ENCODE measurements at regions not wholly inside any gene's neighbourhood (a gene's known extent, or its start where the extent isn't known, plus 50 kb on each side); places are given as distances from the start of the nearest gene placed in this dataset.

- no peak for TF ChIP-seq ZNF592 (IDR thresholded peaks at IDR 0.05)
Observed at GRCh38 chrX:68995386-68995779, 166.6 kb downstream of the EFNB1 start (continued).

GRCh38 chrX:68994891-68995255 lies 166.1 kb downstream of the EFNB1 start:
- Histone ChIP-seq H3K27ac (ENCODE audit: control insufficient read depth, insufficient read depth) (no peak overlapping the region), H3K4me3 (no peak overlapping the region), H3K79me2 (ENCODE audit: control insufficient read depth, insufficient read depth, low read length) (no peaks in the 10 kb centered on the region), H3K9ac (ENCODE audit: control insufficient read depth, insufficient read depth, low read length) (no peak overlapping the region), H4K20me1 (ENCODE audit: control insufficient read depth, insufficient read depth) (no peaks in the 10 kb centered on the region), H2AFZ (ENCODE audit: control insufficient read depth, low read depth, low read length) (no peak overlapping the region), H3K36me3 (ENCODE audit: control insufficient read depth in 2 of 2, insufficient read depth in 2 of 2, low read length in 1 of 2) (no peaks in the 10 kb centered on the region), H3K9me3 (replicated peaks; ENCODE audit: control insufficient read depth, insufficient read depth, low read length) (no peaks in the 10 kb centered on the region), H3K4me2 (ENCODE audit: control insufficient read depth, insufficient read depth) (no peak overlapping the region), H3K4me1 (ENCODE audit: control insufficient read depth, insufficient read depth, low read length) (no peaks in the 10 kb centered on the region), H3K27me3 (replicated peaks in 1 of 2; ENCODE audit: control insufficient read depth in 2 of 2, insufficient read depth in 2 of 2, low read length in 1 of 2) (no peaks in the 10 kb centered on the region; a peak in 3 of 4 replicates)
- 77% methylated on average over 2 of the region's 2 CpGs for WGBS (ENCODE audit: insufficient coverage, insufficient replicate concordance, low lambda C conversion rate, missing lambda C conversion rate)
- in situ Hi-C loops (cut with MboI): no loop called here
- ATAC-seq (no peak), DNase-seq (ENCODE audit: low read depth, low spot score) (no peak), FAIRE-seq (no peak)
- ChIA-PET SMC1A (ENCODE audit: uncharacterized antibody, unreplicated experiment) (no interaction called here), POLR2A (no interaction called here), RAD21 (ENCODE audit: unreplicated experiment) (no interaction called here), CTCF (no interaction called here)
- BruUV-seq (replicated peaks): no TSS peak
- no peak for TF ChIP-seq PKNOX1 (IDR thresholded peaks at IDR 0.05)
- no peak for TF ChIP-seq GABPA (IDR thresholded peaks at IDR 0.05; ENCODE audit: low read depth)
- TF ChIP-seq ZNF274 (IDR thresholded peaks at IDR 0.05; ENCODE audit: insufficient read depth, insufficient read length): no peak
- no peak for TF ChIP-seq ZNF217 (IDR thresholded peaks at IDR 0.05)
- no peak for TF ChIP-seq CHD2 (IDR thresholded peaks at IDR 0.05; ENCODE audit: borderline replicate concordance, low read depth, low read length)
- no peak for TF ChIP-seq SMC3 (IDR thresholded peaks at IDR 0.05; ENCODE audit: borderline replicate concordance, low read length)
- no peak for TF ChIP-seq IKZF2 (IDR thresholded peaks at IDR 0.05)
- TF ChIP-seq YBX1 (IDR thresholded peaks at IDR 0.05): no peak
- no peak for TF ChIP-seq BCL11A (IDR thresholded peaks at IDR 0.05; ENCODE audit: low read depth, low read length)
- intact Hi-C loops (cut with micrococcal nuclease; ENCODE audit: unreplicated experiment): no loop called here

All from GM12878 (cell line).